ENCODE measurements at regions not wholly inside any gene's neighbourhood (a gene's known extent, or its start where the extent isn't known, plus 50 kb on each side); places are given as distances from the start of the nearest gene placed in this dataset.

GRCh38 chr7:157479326-157479725, 142.5 kb downstream of the DNAJB6 start:
- Histone ChIP-seq H3K4me3 (replicated peaks; ENCODE audit: insufficient read depth, low read length) (no peak overlapping the region), H3K27me3 (ENCODE audit: insufficient read depth, poor library complexity, severe bottlenecking) (peaks cover 5% of the 10 kb centered on the region), H3K27ac (replicated peaks) (no peak overlapping the region)
- no peak for DNase-seq (ENCODE audit: low read depth in 1 of 2, low spot score in 1 of 2)
- no peak for TF ChIP-seq SPI1 (IDR thresholded peaks at IDR 0.05; ENCODE audit: borderline replicate concordance, low read depth)
- TF ChIP-seq CTCF (IDR thresholded peaks at IDR 0.05; ENCODE audit: insufficient read depth, low read length), result no peak
- TF ChIP-seq GABPA (IDR thresholded peaks at IDR 0.05; ENCODE audit: low read depth), result no peak
- no peak for TF ChIP-seq POLR2AphosphoS5 (IDR thresholded peaks at IDR 0.05; ENCODE audit: low read depth)
- TF ChIP-seq REST (IDR thresholded peaks at IDR 0.05; ENCODE audit: insufficient replicate concordance, low read depth), result no peak

GRCh38 chr7:157480371-157481050, 143.7 kb downstream of the DNAJB6 start:
- TF ChIP-seq GABPA (IDR thresholded peaks at IDR 0.05; ENCODE audit: low read depth), result no peak
- no peak for DNase-seq (ENCODE audit: low read depth in 1 of 2, low spot score in 1 of 2)
- no peak overlapping the region for H3K4me3 ChIP-seq (replicated peaks; ENCODE audit: insufficient read depth, low read length)
- peaks cover 5% of the 10 kb centered on the region for H3K27me3 ChIP-seq (ENCODE audit: insufficient read depth, poor library complexity, severe bottlenecking)
- no peak overlapping the region for H3K27ac ChIP-seq (replicated peaks)

GRCh38 chr7:157481389-157481788, 144.6 kb downstream of the DNAJB6 start:
- TF ChIP-seq CTCF (IDR thresholded peaks at IDR 0.05; ENCODE audit: insufficient read depth, low read length) (no peak), POLR2AphosphoS5 (IDR thresholded peaks at IDR 0.05; ENCODE audit: low read depth) (no peak), SPI1 (IDR thresholded peaks at IDR 0.05; ENCODE audit: borderline replicate concordance, low read depth) (no peak), REST (IDR thresholded peaks at IDR 0.05; ENCODE audit: insufficient replicate concordance, low read depth) (no peak)
- Histone ChIP-seq H3K27ac (replicated peaks) (no peak overlapping the region), H3K4me3 (replicated peaks; ENCODE audit: insufficient read depth, low read length) (no peak overlapping the region), H3K27me3 (ENCODE audit: insufficient read depth, poor library complexity, severe bottlenecking) (peaks cover 5% of the 10 kb centered on the region)
- DNase-seq (ENCODE audit: low read depth in 1 of 2, low spot score in 1 of 2), result no peak

GRCh38 chr7:157482025-157482424, 145.2 kb downstream of the DNAJB6 start:
- no peak for DNase-seq (ENCODE audit: low read depth in 1 of 2, low spot score in 1 of 2)
- no peak overlapping the region for H3K27ac ChIP-seq (replicated peaks)
- no peak overlapping the region for H3K4me3 ChIP-seq (replicated peaks; ENCODE audit: insufficient read depth, low read length)
- TF ChIP-seq GABPA (IDR thresholded peaks at IDR 0.05; ENCODE audit: low read depth), result no peak
- H3K27me3 ChIP-seq (ENCODE audit: insufficient read depth, poor library complexity, severe bottlenecking), result peaks cover 5% of the 10 kb centered on the region

- Histone ChIP-seq H3K4me3 (replicated peaks; ENCODE audit: insufficient read depth, low read length) (no peak overlapping the region), H3K27ac (replicated peaks) (no peak overlapping the region), H3K27me3 (ENCODE audit: insufficient read depth, poor library complexity, severe bottlenecking) (no peaks in the 10 kb centered on the region)
- TF ChIP-seq GABPA (IDR thresholded peaks at IDR 0.05; ENCODE audit: low read depth) (no peak), POLR2AphosphoS5 (IDR thresholded peaks at IDR 0.05; ENCODE audit: low read depth) (no peak), REST (IDR thresholded peaks at IDR 0.05; ENCODE audit: insufficient replicate concordance, low read depth) (no peak), CTCF (IDR thresholded peaks at IDR 0.05; ENCODE audit: insufficient read depth, low read length) (no peak), SPI1 (IDR thresholded peaks at IDR 0.05; ENCODE audit: borderline replicate concordance, low read depth) (no peak)
- DNase-seq (ENCODE audit: low read depth in 1 of 2, low spot score in 1 of 2), result no peak
Measured at GRCh38 chr7:157482517-157483087, 145.8 kb downstream of the DNAJB6 start.

Data from HL-60 (cell line).